CD4-positive, alpha-beta memory T cell (primary cell): ENCODE measurements at regions not wholly inside any gene's neighbourhood (a gene's known extent, or its start where the extent isn't known, plus 50 kb on each side); places are given as distances from the start of the nearest gene placed in this dataset.
"Not testable (repeated sequence)": the region's sequence is repeated elsewhere in the genome, so short reads cannot be mapped to it uniquely, and the experiment has no call there.

Experiments used
- CTCF ChIA-PET: fragments of 350-600 bp; sonication (Branson Sonifier 250); formaldehyde crosslinking; loops from one replicate; lab custom pipeline; 2021; ENCODE audit warnings: inconsistent platforms; ENCODE audit not compliant: partially characterized antibody; lab: Charles Lee
- POLR2A ChIA-PET: fragments of 350-600 bp; sonication (Branson Sonifier 250); formaldehyde crosslinking; loops from one replicate; lab custom pipeline; 2021; ENCODE audit not compliant: partially characterized antibody; lab: Charles Lee
- DNase-seq, 5 donors: peaks; one replicate each; pipeline versions ENCODE4 v3.0.0 to v3.0.0-alpha.2; 2020 to 2022; ENCODE audit warnings: mixed read lengths in 1 of 5
- H3K27ac ChIP-seq: one replicate; pipeline ENCODE4 v1.7.0; 2013; ENCODE audit warnings: low read depth, low read length
- H3K27me3 ChIP-seq: 2 replicates; pipeline ENCODE4 v1.7.0; 2013; ENCODE audit warnings: mild to moderate bottlenecking, low read length, moderate library complexity; ENCODE audit not compliant: insufficient read depth
- H3K36me3 ChIP-seq: 2 replicates; pipeline ENCODE4 v1.7.0; 2013; ENCODE audit warnings: mild to moderate bottlenecking, low read length, moderate library complexity; ENCODE audit not compliant: insufficient read depth
- H3K4me1 ChIP-seq: 2 replicates; pipeline ENCODE4 v1.7.0; 2013; ENCODE audit warnings: mild to moderate bottlenecking, low read length, moderate library complexity; ENCODE audit not compliant: insufficient read depth
- H3K4me3 ChIP-seq, 2 donors: one replicate each; pipeline ENCODE4 v1.7.0; 2013; ENCODE audit warnings: low read length in 2 of 2, mild to moderate bottlenecking in 1 of 2
- H3K9me3 ChIP-seq, 2 donors: one replicate each; pipeline ENCODE4 v1.7.0; 2013; ENCODE audit warnings: low read length in 2 of 2, control low read depth in 1 of 2; ENCODE audit not compliant: control insufficient read depth in 1 of 2
- H3K27ac Mint-ChIP-seq, 7 donors: one replicate each; pipeline ENCODE4 v1.8.0; 2020 to 2021; ENCODE audit warnings: mixed read lengths in 7 of 7, mild to moderate bottlenecking in 6 of 7, inconsistent platforms in 3 of 7, moderate library complexity in 3 of 7
- H3K27me3 Mint-ChIP-seq, 2 donors: one replicate each; pipeline ENCODE4 v1.8.0; 2020 to 2021; ENCODE audit warnings: mixed read lengths in 2 of 2
- H3K36me3 Mint-ChIP-seq, 2 donors: one replicate each; pipeline ENCODE4 v1.8.0; 2020 to 2021; ENCODE audit warnings: mixed read lengths in 2 of 2, inconsistent platforms in 1 of 2, mild to moderate bottlenecking in 1 of 2
- H3K4me1 Mint-ChIP-seq, 4 donors: one replicate each; pipeline ENCODE4 v1.8.0; 2020 to 2021; ENCODE audit warnings: mixed read lengths in 4 of 4, mild to moderate bottlenecking in 1 of 4
- H3K4me3 Mint-ChIP-seq, 8 donors: one replicate each; pipeline ENCODE4 v1.8.0; 2020 to 2021; ENCODE audit warnings: mixed read lengths in 8 of 8, mild to moderate bottlenecking in 7 of 8, moderate library complexity in 6 of 8, inconsistent platforms in 3 of 8
- H3K9me3 Mint-ChIP-seq, 8 donors: one replicate each; pipeline ENCODE4 v1.8.0; 2020 to 2021; ENCODE audit warnings: mixed read lengths in 8 of 8, mild to moderate bottlenecking in 5 of 8, inconsistent platforms in 3 of 8, moderate library complexity in 1 of 8
- intact Hi-C: fragments of 100-400 bp; cut with micrococcal nuclease; formaldehyde crosslinking; loops from one replicate; pipeline ENCODE4 v1.15.1; 2023

DNA sequence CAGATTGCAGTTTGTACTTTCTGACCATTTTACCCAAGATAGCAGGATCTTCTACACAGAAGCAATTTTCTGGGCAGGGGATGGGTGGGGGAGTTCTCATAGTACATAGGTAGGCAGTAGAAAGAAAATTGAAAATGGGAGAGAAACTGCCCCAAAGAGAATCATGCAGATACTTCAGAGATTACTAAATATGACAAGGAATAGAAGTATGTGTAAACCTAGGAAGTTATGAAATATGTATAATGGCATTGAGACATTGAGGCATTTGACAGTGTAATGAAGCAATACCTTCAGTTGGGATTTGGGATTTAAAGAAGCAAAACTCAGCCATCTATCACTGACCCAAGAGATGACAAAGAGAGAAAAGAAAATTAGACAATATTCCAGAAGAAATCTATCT is 233.0 kb downstream of the PTN start:
- Histone ChIP-seq H3K4me3 (no peak overlapping the region), H3K36me3 (no peaks in the 10 kb centered on the region), H3K27me3 (no peaks in the 10 kb centered on the region), H3K4me1 (no peaks in the 10 kb centered on the region), H3K9me3 (no peaks in the 10 kb centered on the region), H3K27ac (no peak overlapping the region)
- Mint-ChIP-seq H3K27me3 (no peaks in the 10 kb centered on the region), H3K4me3 (no peak overlapping the region), H3K9me3 (peaks cover 0 to 19% (median 6%) of the 10 kb centered on the region in 8 donors), H3K27ac (no peak overlapping the region), H3K4me1 (no peaks in the 10 kb centered on the region), H3K36me3 (no peaks in the 10 kb centered on the region)
- CTCF ChIA-PET, result no interaction called here
- no peak for DNase-seq
- intact Hi-C loops, result no loop called here
- POLR2A ChIA-PET, result no interaction called here

DNA sequence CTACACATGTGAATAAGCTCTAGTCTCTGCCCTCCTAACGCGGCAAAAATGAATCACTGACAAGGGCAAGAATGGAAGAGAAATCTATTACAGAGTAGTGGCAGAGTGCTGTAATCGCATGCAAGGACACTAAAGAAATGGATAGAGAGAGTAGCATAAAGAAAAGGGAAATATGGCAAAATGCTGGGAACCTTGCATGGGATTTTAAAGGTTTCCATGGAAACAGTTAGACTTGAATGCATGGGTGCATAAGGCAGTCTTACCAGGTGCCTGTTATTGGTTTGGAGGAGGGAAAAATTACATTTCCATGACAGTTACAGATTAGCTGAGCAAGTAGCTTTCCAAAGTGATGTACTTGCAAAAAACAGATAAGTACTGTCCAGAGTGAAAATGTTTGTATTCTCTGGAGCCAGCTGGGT is 233.4 kb downstream of the PTN start:
- Histone ChIP-seq H3K9me3 (no peaks in the 10 kb centered on the region), H3K36me3 (no peaks in the 10 kb centered on the region), H3K27ac (no peak overlapping the region), H3K4me3 (no peak overlapping the region), H3K4me1 (no peaks in the 10 kb centered on the region), H3K27me3 (no peaks in the 10 kb centered on the region)
- ChIA-PET CTCF (no interaction called here), POLR2A (no interaction called here)
- H3K4me1 Mint-ChIP-seq, result no peaks in the 10 kb centered on the region
- H3K36me3 Mint-ChIP-seq, result no peaks in the 10 kb centered on the region
- H3K9me3 Mint-ChIP-seq, result peaks cover 0 to 24% (median 8%) of the 10 kb centered on the region in 8 donors
- peak overlapping the region in 1 of 8 donors; percentile 21 for H3K4me3 Mint-ChIP-seq
- DNase-seq, result no peak
- H3K27ac Mint-ChIP-seq, result no peak overlapping the region
- no peaks in the 10 kb centered on the region for H3K27me3 Mint-ChIP-seq
- intact Hi-C loops, result no loop called here

DNA sequence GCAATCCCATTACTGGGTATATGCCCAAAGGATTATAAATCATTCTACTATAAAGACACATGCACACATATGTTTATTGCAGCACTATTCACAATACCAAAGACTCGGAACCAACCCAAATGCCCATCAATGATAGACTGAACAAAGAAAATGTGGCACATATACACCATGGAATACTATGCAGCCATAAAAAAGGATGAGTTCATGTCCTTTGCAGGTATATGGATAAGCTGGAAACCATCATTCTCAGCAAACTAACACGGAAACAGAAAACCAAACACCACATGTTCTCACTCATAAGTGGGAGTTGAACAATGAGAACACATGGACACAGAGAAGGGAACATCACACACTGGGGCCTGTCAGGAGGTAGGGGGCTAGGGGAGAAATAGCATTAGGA is 235.7 kb downstream of the PTN start:
- H3K27me3 ChIP-seq, H3K4me3 Mint-ChIP-seq, H3K27ac Mint-ChIP-seq, POLR2A ChIA-PET, CTCF ChIA-PET, H3K36me3 ChIP-seq, H3K9me3 ChIP-seq, H3K27me3 Mint-ChIP-seq, H3K36me3 Mint-ChIP-seq, H3K4me1 ChIP-seq, H3K27ac ChIP-seq, DNase-seq, H3K4me3 ChIP-seq, H3K4me1 Mint-ChIP-seq, intact Hi-C loops: not testable (repeated sequence)
- H3K9me3 Mint-ChIP-seq, result peaks cover 0 to 25% (median 13%) of the 10 kb centered on the region in 8 donors

DNA sequence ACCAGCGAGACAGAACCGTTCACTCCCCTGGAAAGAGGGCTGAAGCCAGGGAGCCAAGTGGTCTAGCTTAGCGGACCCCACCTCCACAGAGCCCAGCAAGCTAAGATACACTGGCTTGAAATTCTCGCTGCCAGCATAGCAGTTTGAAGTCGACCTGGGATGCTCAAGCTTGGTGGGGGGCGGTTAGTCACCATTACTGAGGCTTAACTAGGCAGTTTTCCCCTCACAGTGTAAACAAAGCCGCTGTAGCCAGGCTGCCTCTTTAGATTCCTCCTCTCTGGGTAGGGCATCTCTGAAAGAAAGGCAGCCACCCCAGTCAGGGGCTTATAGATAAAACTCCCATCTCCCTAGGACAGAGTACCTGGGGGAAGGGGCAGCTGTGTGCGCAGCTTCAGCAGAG is 235.1 kb downstream of the CHRM2 start:
- H3K4me3 Mint-ChIP-seq, H3K4me1 Mint-ChIP-seq, H3K36me3 Mint-ChIP-seq, H3K4me1 ChIP-seq, H3K36me3 ChIP-seq, CTCF ChIA-PET, POLR2A ChIA-PET, H3K27ac Mint-ChIP-seq, H3K4me3 ChIP-seq, DNase-seq, H3K27me3 ChIP-seq, H3K27ac ChIP-seq, intact Hi-C loops, H3K27me3 Mint-ChIP-seq, H3K9me3 ChIP-seq: not testable (repeated sequence)
- H3K9me3 Mint-ChIP-seq, result peaks cover 2 to 24% (median 15%) of the 10 kb centered on the region in 8 donors

DNA sequence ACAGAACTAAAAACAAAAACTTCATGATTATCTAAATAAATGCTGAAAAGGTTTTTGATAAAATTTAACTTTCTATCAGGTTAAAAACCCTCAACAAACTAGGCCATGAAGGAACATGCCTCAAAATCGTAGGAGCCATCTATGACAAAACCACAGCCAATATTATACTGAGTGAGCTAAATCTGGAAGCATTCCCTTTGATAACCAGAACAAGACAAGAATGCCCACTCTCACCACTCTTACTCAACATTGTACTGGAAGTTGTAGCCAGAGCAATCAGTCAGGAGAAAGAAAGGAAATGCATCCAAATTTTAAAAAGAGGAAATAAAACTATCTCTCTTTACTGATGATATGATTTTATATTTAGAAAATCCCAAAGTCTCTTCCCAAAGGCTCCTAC is 228.7 kb downstream of the CHRM2 start:
- Histone ChIP-seq H3K9me3 (no peaks in the 10 kb centered on the region), H3K4me3 (no peak overlapping the region), H3K4me1 (no peaks in the 10 kb centered on the region), H3K27me3 (no peaks in the 10 kb centered on the region), H3K36me3 (no peaks in the 10 kb centered on the region), H3K27ac (no peak overlapping the region)
- peaks cover 1 to 26% (median 11%) of the 10 kb centered on the region in 8 donors for H3K9me3 Mint-ChIP-seq
- intact Hi-C loops, result no loop called here
- POLR2A ChIA-PET, result no interaction called here
- no peaks in the 10 kb centered on the region for H3K27me3 Mint-ChIP-seq
- H3K27ac Mint-ChIP-seq, result no peak overlapping the region
- H3K36me3 Mint-ChIP-seq, result no peaks in the 10 kb centered on the region
- no peak for DNase-seq
- H3K4me1 Mint-ChIP-seq, result no peaks in the 10 kb centered on the region
- CTCF ChIA-PET, result no interaction called here
- H3K4me3 Mint-ChIP-seq, result no peak overlapping the region

DNA sequence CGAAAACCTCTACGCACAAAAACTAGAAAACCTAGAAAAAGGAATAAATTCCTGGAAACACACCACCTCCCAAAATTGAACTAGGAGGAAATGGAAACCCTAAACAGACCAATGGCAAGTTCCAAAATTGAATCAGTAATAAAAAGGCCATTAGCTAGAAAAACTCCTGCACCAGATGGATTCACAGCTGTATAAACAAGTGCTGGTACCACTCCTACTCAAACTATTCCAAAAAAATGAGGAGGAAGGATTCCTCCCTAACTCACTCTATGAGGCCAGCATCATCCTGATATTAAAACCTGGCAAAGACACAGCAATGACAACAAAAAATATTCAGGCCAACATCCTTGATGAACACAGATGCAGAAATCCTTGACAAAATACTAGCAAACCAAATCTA is 228.2 kb downstream of the CHRM2 start:
- intact Hi-C loops, result no loop called here
- no peaks in the 10 kb centered on the region for H3K4me1 Mint-ChIP-seq
- Histone ChIP-seq H3K36me3 (no peaks in the 10 kb centered on the region), H3K4me3 (no peak overlapping the region), H3K27me3 (no peaks in the 10 kb centered on the region), H3K4me1 (no peaks in the 10 kb centered on the region), H3K9me3 (no peaks in the 10 kb centered on the region), H3K27ac (no peak overlapping the region)
- ChIA-PET POLR2A (no interaction called here), CTCF (no interaction called here)
- H3K9me3 Mint-ChIP-seq, result peaks cover 0 to 24% (median 12%) of the 10 kb centered on the region in 8 donors
- DNase-seq, result no peak
- H3K4me3 Mint-ChIP-seq, result no peak overlapping the region
- H3K27me3 Mint-ChIP-seq, result no peaks in the 10 kb centered on the region
- H3K36me3 Mint-ChIP-seq, result no peaks in the 10 kb centered on the region
- H3K27ac Mint-ChIP-seq, result no peak overlapping the region

DNA sequence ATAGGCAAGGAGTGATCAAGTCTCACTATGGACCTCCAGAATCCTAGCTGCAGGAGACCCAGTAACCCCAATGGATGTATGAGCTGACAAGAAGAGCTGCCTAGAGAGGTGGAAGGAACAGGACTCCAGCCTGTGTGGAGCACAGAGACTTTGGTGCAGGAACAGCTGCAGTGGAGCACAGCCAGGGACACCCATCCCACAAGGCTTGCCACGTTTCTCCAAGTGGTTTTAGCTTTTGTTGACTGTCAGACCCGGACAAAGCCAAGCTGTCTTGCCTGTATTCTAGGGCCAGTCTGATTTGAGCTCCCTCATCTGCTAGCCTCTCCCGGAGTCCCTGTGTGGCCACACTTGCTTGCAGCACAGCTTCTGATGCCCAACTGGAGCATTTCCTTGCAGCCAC is 224.7 kb downstream of the CHRM2 start:
- H3K36me3 ChIP-seq, result no peaks in the 10 kb centered on the region
- H3K27ac Mint-ChIP-seq, result no peak overlapping the region
- intact Hi-C loops, result no loop called here
- H3K4me3 Mint-ChIP-seq, result no peak overlapping the region
- POLR2A ChIA-PET, result no interaction called here
- no peaks in the 10 kb centered on the region for H3K27me3 Mint-ChIP-seq
- no peaks in the 10 kb centered on the region for H3K4me1 Mint-ChIP-seq
- CTCF ChIA-PET, result no interaction called here
- peaks cover 0 to 28% (median 10%) of the 10 kb centered on the region in 8 donors for H3K9me3 Mint-ChIP-seq
- no peaks in the 10 kb centered on the region for H3K27me3 ChIP-seq
- no peak for DNase-seq
- no peaks in the 10 kb centered on the region for H3K9me3 ChIP-seq
- no peaks in the 10 kb centered on the region for H3K4me1 ChIP-seq
- H3K36me3 Mint-ChIP-seq, result no peaks in the 10 kb centered on the region
- no peak overlapping the region for H3K4me3 ChIP-seq
- H3K27ac ChIP-seq, result no peak overlapping the region

DNA sequence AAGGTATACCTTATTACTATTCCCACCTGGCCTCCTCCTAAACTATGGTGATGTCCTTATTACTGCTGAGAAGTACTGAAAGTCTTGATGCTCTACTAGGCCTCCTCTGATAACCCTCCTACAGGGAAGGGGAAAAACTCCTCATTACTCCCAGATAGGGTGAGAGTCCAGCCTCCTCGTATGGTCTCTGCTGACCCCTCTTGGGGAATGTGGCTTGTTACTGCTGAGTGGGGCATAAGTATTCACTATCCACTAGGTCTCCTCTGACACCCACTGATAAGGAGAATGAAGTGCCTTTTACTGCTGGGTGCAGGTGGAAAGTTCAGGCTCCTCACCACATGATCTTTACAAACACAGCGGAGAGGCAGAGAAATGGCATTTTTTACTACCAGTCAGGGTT is 222.9 kb downstream of the CHRM2 start:
- no peaks in the 10 kb centered on the region for H3K9me3 ChIP-seq
- Mint-ChIP-seq H3K36me3 (no peaks in the 10 kb centered on the region), H3K4me1 (no peaks in the 10 kb centered on the region), H3K27me3 (no peaks in the 10 kb centered on the region), H3K27ac (no peak overlapping the region), H3K4me3 (no peak overlapping the region), H3K9me3 (peaks cover 0 to 18% (median 10%) of the 10 kb centered on the region in 8 donors)
- no peaks in the 10 kb centered on the region for H3K4me1 ChIP-seq
- intact Hi-C loops, result no loop called here
- no peak overlapping the region for H3K4me3 ChIP-seq
- no peak for DNase-seq
- H3K36me3 ChIP-seq, result no peaks in the 10 kb centered on the region
- no peaks in the 10 kb centered on the region for H3K27me3 ChIP-seq
- CTCF ChIA-PET, result no interaction called here
- POLR2A ChIA-PET, result no interaction called here
- no peak overlapping the region for H3K27ac ChIP-seq
